HG03139 (cell line): ENCODE measurements at regions not wholly inside any gene's neighbourhood (a gene's known extent, or its start where the extent isn't known, plus 50 kb on each side); places are given as distances from the start of the nearest gene placed in this dataset.
"Not testable (repeated sequence)": the region's sequence is repeated elsewhere in the genome, so short reads cannot be mapped to it uniquely, and the experiment has no call there.

ENCODE experiments used
- ATAC-seq: cut with Tn5 transposase; IDR thresholded peaks from one replicate; pipeline ENCODE4 v1.9.1; 2021; ENCODE audit not compliant: unreplicated experiment

- no peak for ATAC-seq
Observed at GRCh38 chr3:56957522-56957921, 102.9 kb upstream of the SPATA12 start.

GRCh38 chr3:56956906-56957305 is 103.6 kb upstream of the SPATA12 start:
- no peak for ATAC-seq

- no peak for ATAC-seq
Observed at GRCh38 chr3:56955492-56956111, 104.9 kb upstream of the SPATA12 start.

GRCh38 chr3:56954125-56954524 is 106.3 kb upstream of the SPATA12 start:
- no peak for ATAC-seq

- no peak for ATAC-seq
Observed at GRCh38 chr3:56952846-56953245, 107.6 kb upstream of the SPATA12 start.

GRCh38 chr3:56952061-56952460 is 108.4 kb upstream of the SPATA12 start:
- no peak for ATAC-seq

GRCh38 chr3:56951366-56951765 is 109.1 kb upstream of the SPATA12 start:
- ATAC-seq, result no peak

GRCh38 chr3:56945378-56945777 is 115.1 kb upstream of the SPATA12 start:
- ATAC-seq, result not testable (repeated sequence)

- ATAC-seq, result no peak
Observed at GRCh38 chr3:56942523-56942922, 117.9 kb upstream of the SPATA12 start.

GRCh38 chr3:56940976-56941375 is 119.5 kb upstream of the SPATA12 start:
- no peak for ATAC-seq

GRCh38 chr3:56940321-56940720 is 120.1 kb upstream of the SPATA12 start:
- no peak for ATAC-seq

- no peak for ATAC-seq
Observed at GRCh38 chr3:56939834-56940233, 120.6 kb upstream of the SPATA12 start.

GRCh38 chr3:56938530-56938929 is 121.9 kb upstream of the SPATA12 start:
- no peak for ATAC-seq

- no peak for ATAC-seq
Observed at GRCh38 chr3:56937580-56937979, 122.9 kb upstream of the SPATA12 start.

- no peak for ATAC-seq
Observed at GRCh38 chr3:56935811-56936210, 124.7 kb upstream of the SPATA12 start.

- ATAC-seq, result not testable (repeated sequence)
Observed at GRCh38 chr3:56934481-56934880, 126.0 kb upstream of the SPATA12 start.

- ATAC-seq, result no peak
Observed at GRCh38 chr3:56933803-56934202, 126.7 kb upstream of the SPATA12 start.

- ATAC-seq, result no peak
Observed at GRCh38 chr3:56932866-56933265, 127.6 kb upstream of the SPATA12 start.

GRCh38 chr3:56931836-56932235 is 128.6 kb upstream of the SPATA12 start:
- ATAC-seq, result no peak

- no peak for ATAC-seq
Observed at GRCh38 chr3:56930706-56931105, 129.0 kb upstream of the ARHGEF3 start.

GRCh38 chr3:56929809-56930615 is 128.3 kb upstream of the ARHGEF3 start:
- ATAC-seq, result no peak

- no peak for ATAC-seq
Observed at GRCh38 chr3:56928379-56929068, 126.8 kb upstream of the ARHGEF3 start.
